HG02885 (cell line): ENCODE measurements at regions not wholly inside any gene's neighbourhood (a gene's known extent, or its start where the extent isn't known, plus 50 kb on each side); places are given as distances from the start of the nearest gene placed in this dataset.

Source experiments
- ATAC-seq: cut with Tn5 transposase; IDR thresholded peaks from one replicate; pipeline ENCODE4 v1.9.1; 2021; ENCODE audit warnings: mild to moderate bottlenecking; ENCODE audit not compliant: unreplicated experiment, poor library complexity

- ATAC-seq: no peak
These were observed 266.8 kb downstream of the SEC14L1 start for GRCh38 chr17:77407321-77408277.

GRCh38 chr17:77408284-77408683 is 267.5 kb downstream of the SEC14L1 start:
- no peak for ATAC-seq

- ATAC-seq: no peak
These were observed 268.8 kb downstream of the SEC14L1 start for GRCh38 chr17:77409282-77410161.

- no peak for ATAC-seq
These were observed 269.7 kb downstream of the SEC14L1 start for GRCh38 chr17:77410470-77410869.

- no peak for ATAC-seq
These were observed 274.1 kb downstream of the SEC14L1 start for GRCh38 chr17:77414811-77415400.

- no peak for ATAC-seq
These were observed 275.4 kb downstream of the SEC14L1 start for GRCh38 chr17:77416105-77416713.

- no peak for ATAC-seq
These were observed 276.8 kb downstream of the SEC14L1 start for GRCh38 chr17:77417575-77417974.

- ATAC-seq: no peak
These were observed 277.8 kb downstream of the SEC14L1 start for GRCh38 chr17:77418609-77419008.

- ATAC-seq: no peak
These were observed 278.3 kb downstream of the SEC14L1 start for GRCh38 chr17:77419095-77419494.

GRCh38 chr17:77419547-77420094 is 278.9 kb downstream of the SEC14L1 start:
- ATAC-seq: no peak

- ATAC-seq: no peak
These were observed 279.5 kb downstream of the SEC14L1 start for GRCh38 chr17:77420095-77420803.

GRCh38 chr17:77420804-77421629 is 280.2 kb downstream of the SEC14L1 start:
- no peak for ATAC-seq

GRCh38 chr17:77421630-77421972 is 280.8 kb downstream of the SEC14L1 start:
- no peak for ATAC-seq

- ATAC-seq: no peak
These were observed 281.5 kb downstream of the SEC14L1 start for GRCh38 chr17:77422104-77422747.

- ATAC-seq: no peak
These were observed 282.0 kb downstream of the SEC14L1 start for GRCh38 chr17:77422748-77423113.

- no peak for ATAC-seq
These were observed 283.1 kb downstream of the SEC14L1 start for GRCh38 chr17:77423589-77424451.

GRCh38 chr17:77424585-77425344 is 284.0 kb downstream of the SEC14L1 start:
- no peak for ATAC-seq
